Left cardiac atrium (tissue), 4 donors: ENCODE measurements at regions not wholly inside any gene's neighbourhood (a gene's known extent, or its start where the extent isn't known, plus 50 kb on each side); places are given as distances from the start of the nearest gene placed in this dataset.
A peak's percentile ranks its signal among the peaks of the same experiment; 100 is the strongest.

Experiments
- ATAC-seq, 2 donors: fragments of 200-7000 bp; cut with Tn5 transposase; one replicate each; pipeline ENCODE4 v1.9.1; 2020; ENCODE audit warnings: mild to moderate bottlenecking in 2 of 2, moderate library complexity in 2 of 2
- DNase-seq: peaks from one replicate; pipeline ENCODE4 v3.0.0-alpha.2; 2020
- intact Hi-C, 2 donors: fragments of 100-400 bp; cut with DNase I; formaldehyde crosslinking; loops; one replicate each; pipeline versions ENCODE4 v1.14.1 to v1.15.1; 2022 to 2023
- donor health status: DM: no; HTN: yes; CAD: no.
- donor health status: DM: no; HTN: yes; CAD: no; lungs with severe emphysema.
- donor health status: DM: yes; HTN: yes; CAD: no.
- donor health status: Dilated cardiomyopathy.

DNA sequence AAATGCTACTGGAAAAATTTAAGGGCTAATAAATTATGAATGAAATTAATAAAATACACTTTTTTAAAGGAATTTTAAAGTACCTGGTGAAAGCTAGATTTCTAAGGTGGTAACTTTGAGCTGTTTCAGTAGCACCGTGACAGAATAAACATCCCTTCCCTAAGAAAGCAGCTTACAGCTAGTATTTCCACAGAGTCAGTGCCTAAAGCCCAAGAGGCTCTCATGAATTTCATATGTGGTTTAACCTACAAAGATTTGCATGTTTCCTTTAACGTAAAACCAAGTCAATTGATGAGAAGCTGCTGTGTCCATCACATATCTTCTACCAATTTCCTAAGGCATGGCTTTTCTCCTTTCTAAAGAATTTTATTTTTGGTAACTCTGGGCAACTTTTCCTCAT, 56.8 kb downstream of the IFNG start:
- no peak for ATAC-seq
- intact Hi-C loops = no loop called here
- DNase-seq = no peak

DNA sequence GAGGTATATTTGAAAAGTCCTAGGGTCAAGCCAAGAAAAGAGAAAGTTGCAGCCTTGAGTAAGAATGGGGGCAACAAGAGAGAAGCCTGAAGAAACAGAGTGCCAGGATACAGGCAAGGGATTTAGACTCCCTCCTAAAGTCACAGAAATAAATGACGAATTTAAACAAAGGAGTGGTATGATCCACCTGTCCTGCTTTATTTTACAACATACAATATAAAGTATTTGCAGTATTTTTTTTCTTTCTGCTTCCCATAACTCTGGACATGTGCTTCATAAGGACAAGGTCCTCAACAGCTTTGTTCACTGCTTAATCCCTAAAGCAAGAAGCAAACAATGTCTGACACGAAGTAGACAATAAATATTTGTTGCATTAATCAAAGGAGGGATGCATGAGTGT, 57.4 kb downstream of the IFNG start:
- ATAC-seq = no peak
- intact Hi-C loops = no loop called here
- DNase-seq = no peak

DNA sequence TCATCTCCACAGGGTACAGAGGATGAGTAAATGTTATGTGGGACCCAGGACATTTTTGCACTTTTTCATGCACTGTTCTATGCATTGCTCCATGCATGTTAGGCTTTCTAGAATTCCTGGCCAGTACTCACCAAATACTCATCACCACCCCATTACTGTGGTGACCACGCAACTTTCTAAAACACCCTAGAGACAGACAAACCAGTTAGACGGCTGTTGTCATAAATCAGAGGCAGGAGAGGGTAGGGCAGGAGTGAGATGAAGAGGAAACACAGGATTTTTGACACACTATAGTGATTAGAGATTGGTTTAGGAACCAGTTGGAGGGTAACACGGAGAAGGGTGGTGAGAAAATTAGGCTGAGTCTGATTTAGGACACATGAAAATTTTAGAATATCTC, 59.3 kb downstream of the IFNG start:
- intact Hi-C loops = no loop called here
- DNase-seq = no peak
- ATAC-seq = no peak

DNA sequence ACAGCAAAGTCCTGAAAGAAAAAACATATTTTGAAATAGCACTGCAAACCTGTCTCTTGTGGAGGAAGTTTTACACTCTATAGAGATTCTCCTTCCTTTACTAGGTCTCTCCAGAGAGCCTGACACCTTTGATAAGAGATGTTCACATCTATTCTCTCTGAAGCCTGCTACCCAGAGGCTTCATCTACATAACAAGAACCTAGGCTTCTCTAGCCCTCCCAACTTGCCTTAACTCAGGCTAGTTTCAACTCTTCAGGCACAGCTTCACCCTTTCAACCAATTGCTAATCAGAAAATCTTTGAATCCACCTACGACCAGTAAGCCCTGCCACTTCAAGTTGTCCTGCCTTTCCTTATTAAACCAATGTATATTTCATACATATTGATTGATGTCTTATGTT, 60.6 kb downstream of the IFNG start:
- intact Hi-C loops = no loop called here
- DNase-seq = no peak
- no peak for ATAC-seq

DNA sequence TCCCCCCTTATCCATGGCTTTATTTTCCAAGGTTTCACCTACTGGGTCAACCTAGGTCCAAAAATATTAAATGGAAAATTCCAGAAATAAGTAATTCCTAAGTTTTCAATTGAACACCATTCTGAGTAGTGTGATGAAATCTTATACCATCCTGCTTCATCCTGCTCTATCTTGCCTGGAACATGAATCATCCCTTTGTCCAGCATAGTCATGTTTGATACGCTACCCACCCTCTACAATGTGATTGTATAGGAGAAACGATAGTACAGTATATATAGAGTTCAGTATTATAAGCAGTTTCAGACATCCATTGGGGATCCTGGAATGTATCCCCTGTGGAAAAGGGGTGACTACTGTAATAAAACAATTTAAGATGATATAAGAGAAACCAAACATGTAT, 62.2 kb downstream of the IFNG start:
- DNase-seq (no peak), ATAC-seq (no peak)
- intact Hi-C loops = no loop called here

DNA sequence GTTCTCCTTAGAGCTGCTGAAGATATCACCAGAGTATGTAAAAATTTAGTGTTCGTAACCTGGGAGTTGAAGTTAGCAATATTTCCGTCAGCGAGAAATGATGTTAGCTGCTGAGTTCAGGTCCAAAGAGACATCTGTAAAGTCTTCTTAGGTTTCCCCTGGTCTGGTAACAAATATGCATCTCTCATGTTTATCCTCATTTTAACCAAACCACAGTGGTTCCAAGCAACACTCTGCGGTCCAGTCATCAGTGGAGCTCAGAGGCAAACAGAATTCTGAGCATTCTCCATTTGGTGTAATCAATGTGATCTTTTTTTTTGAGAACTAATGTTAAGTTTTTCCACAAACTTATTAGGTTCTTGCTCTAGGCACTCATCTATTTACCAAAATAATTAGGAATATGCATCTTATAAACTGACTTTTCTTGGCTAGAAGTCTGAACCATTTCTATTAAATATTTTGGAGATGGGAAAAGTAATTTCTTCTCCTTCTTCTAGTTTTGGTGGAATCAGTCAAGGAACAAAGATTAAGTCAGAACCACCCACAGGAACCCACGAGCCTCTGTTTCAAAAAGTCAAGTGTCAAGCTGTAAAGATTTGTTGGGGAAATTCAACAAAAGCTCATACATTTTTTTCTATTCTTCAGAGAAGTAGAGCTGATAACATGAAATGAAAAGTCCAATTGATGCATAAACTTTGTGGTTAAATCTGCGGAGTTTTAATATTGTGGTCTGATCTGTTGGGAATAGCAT, 64.7 kb downstream of the IFNG start:
- intact Hi-C loops = no loop called here
- no peak for DNase-seq
- no peak for ATAC-seq

DNA sequence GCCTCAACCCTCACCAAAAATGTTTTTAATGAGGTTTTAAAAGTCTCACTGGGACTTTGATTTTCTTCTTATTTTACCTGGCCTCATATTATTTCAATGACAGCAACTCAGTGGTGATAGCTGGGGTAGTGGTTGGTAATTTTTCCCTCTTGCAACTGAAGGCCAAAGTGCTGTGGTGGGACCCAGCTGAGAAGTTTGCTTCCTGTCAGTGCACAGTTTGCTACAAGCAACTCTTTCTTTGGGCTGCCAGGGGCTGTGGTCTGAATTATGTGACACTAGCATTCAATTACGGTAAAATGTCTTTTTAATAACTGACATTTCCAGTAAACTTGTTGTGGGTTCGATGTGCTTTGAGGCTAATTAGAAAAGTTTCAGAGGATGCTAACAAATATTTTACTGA, 65.3 kb downstream of the IFNG start:
- ATAC-seq (no peak), DNase-seq (no peak)
- intact Hi-C loops = no loop called here

DNA sequence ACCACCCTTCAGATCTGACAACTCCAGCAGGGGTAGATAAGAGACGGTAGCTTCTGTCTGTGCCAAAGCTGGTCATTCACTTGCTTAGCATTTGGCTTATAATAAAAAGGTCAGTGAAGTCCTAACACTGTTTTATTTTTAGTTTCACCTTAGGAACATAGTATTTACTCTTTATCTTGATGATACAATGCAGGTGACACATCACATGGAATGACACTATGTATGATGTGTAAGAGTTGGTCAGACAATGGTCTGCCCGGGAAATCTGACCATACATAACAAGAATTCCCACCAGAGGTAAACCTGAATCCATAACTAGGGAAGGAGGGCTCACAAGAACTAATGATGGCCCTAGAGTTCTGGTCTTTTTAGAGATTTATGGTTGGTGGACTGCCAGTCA, 66.6 kb downstream of the IFNG start:
- ATAC-seq = no peak

DNA sequence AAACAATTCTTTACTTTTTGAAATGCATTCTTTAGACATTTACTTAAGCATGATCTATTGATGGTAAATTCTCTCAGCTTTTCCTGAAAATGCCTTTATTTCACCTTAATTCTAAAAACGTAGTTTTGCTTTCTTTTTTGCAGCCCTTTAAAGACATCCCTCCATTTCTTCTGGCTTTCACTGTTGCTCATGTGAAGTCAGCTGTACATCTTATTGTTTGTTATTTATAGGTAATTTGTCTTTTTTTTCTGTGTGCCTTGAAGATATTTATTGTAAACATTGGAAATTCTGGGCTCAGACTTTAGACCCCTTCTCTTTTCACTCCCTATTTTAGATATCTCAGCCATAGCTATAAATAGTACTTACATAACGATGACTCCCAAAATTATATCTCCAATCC, 70.4 kb downstream of the IFNG start:
- ATAC-seq = no peak
- DNase-seq = no peak
- intact Hi-C loops = no loop called here

More for the DNA sequence above, 66.6 kb downstream of the IFNG start:
- no peak for DNase-seq
- intact Hi-C loops = no loop called here

DNA sequence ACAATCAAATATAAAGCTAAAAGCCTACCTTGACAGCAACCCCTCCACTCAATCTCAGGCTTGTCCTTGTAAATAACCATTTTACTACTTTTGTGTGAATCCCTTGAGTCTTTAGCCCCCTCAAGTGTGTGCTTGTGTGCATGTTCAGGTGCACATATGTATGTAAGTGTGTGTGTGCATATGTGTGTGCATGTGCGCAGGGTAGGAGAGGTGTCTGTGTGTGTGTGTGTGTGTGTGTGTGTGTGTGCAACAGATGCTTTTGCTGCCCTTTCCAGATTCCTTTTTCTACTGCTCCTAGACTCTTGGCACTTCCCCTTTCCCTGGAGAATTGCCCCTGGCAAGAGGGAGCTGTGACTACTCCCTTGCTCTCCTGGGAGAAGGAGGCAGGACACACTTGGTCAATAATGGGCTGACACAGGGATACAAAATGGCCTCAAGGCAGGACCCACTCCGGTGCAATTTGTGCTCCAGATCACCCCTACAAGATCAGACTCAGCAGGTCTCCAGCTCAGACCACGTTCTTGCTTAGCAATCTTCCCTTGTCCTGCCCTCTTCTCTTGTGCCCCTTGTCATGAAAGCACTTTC, 73.4 kb downstream of the IFNG start:
- DNase-seq (no peak), ATAC-seq (peak in 1 of 2 donors; percentile 63)
- intact Hi-C loops = no loop called here

DNA sequence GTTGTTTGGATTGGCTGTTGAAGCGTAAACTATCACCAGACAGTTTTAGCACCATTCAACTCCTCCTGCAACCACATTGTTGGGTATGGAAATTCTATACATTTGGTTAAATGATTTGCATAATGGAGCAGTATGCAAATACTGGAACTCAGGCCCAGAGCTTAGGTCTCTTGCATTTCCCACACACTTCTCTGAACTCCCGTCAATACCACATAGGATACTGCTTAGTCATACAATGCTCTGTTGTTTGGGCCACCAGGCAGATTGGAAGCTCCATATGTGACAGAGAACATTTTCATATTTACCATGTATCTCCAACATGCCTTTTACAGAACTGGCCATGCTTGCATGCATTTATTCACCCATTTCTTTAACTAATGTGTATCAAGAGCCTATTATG, 78.0 kb downstream of the IFNG start:
- no peak for ATAC-seq
- intact Hi-C loops = no loop called here
- DNase-seq = no peak

DNA sequence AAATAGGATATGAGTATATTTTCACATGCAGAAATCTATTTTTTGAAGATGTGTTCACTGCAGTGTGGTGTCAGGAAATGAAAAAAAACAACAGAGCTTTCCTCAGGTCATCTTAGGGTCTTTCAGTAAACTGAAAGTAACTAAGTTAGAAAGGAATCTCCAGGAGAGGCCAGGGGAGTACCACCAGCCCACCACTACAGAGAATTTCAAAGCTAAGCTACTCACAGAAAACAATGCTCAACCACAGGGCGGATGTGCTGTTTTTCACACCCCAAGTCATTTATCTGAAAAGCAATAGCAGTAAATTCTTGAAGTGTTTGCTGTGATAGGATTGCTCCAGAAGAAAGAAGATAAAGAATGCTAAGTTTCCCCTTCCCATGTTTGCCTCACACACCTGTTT, 79.0 kb downstream of the IFNG start:
- DNase-seq (no peak), ATAC-seq (no peak)
- intact Hi-C loops = no loop called here

DNA sequence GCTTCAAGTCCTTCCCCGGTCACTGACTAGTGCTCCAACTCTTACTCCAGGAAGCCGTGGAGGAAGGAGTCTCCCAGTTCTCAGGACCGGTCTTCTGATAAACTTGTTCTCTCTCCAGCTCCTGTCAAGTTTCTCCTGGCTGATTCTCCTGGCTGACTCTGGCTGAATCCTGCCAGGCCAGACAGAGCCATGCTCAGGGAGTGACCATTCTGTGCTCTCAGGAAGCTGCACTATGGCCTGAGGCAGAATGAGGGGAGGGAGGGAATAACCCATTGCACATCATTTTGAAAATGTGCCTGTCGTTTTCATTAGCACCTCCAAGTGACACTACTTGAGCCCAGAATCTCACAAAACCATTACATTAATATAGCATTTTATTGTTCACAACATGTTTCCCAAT, 80.8 kb downstream of the IFNG start:
- DNase-seq = no peak
- ATAC-seq = no peak
- intact Hi-C loops = no loop called here

DNA sequence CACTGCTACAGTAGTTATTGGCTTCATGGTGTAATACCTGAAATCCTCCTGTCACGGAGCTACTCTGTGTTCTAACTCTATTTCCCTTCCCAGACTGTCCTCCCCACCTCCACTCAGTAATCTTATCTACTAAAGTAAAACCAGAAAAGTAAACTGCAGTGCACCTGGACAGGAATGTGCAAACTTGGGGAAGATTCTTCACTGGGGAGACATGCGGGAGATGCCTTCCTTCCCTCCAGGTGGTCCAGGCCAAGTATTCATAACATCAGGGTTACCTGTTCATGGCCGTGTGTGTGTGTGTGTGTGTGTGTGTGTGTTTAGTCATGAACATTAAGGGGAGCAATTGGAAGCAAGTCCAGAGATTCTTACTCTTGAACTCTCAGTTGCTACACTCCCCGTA, 84.1 kb downstream of the IFNG start:
- no peak for ATAC-seq
- intact Hi-C loops = no loop called here

DNA sequence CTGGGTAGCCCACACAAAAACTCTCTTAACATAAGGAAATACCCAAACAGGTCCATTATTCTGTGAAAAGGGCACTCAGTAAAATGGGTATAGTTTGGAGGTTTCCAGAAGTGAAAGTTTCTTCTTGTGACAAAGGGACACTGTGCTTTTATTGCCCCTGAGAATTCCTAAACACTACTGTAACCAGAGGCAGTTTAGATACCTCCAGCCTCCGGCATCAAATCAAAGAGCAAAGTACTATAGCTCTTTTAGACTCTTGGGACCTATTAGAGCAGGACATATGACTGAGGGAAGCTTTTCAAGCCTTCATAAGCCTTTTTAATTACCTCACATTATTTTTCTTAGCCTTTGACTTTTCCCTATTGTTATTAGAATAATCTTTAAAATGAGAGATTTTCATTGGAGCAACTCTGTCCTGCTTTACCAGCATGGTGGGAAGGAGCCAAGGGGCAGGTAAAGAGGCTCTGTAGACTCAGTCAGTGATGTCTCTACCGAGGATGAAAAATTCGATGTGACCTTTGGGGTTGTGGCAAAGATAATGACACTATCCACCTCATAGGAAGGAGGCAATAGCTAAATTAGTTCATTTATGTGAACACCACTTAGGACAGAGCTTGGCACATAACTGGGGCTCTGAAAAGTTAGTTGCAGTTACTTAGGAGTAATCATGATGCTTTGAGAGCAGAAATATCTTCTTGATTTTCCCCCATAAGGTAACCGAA, 85.1 kb downstream of the IFNG start:
- intact Hi-C loops = no loop called here
- ATAC-seq (no peak), DNase-seq (no peak)

More for the DNA sequence above, 84.1 kb downstream of the IFNG start:
- DNase-seq = no peak

DNA sequence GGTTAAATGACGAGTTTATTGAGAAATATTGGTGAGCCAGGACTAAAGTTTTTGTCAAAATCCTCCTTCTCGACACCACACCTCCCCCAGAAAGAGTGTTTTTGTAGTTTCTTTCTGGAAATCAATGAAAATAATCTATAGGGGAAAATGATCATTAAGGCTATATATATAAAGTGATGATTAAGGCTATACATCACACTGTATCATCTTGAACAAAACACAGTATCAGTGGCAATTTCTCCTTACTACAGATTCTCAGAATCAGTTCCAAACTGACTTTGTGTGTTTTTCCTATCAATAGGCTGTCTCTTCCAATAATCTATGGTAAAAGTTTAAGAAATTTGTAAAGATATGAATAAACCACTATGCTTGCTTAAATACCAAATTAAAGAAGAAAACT, 81.7 kb downstream of the IFNG-AS1 start:
- intact Hi-C loops = no loop called here
- DNase-seq (no peak), ATAC-seq (no peak)
